Vagina (tissue), 2 donors: ENCODE measurements at regions not wholly inside any gene's neighbourhood (a gene's known extent, or its start where the extent isn't known, plus 50 kb on each side); places are given as distances from the start of the nearest gene placed in this dataset.

Experiments used
- POLR2A ChIP-seq, 2 donors: fragments of 450-650 bp; IDR thresholded peaks; one replicate each; pipeline ENCODE4 v1.6.1; 2017; ENCODE audit warnings: antibody characterized with exemption in 2 of 2, mild to moderate bottlenecking in 2 of 2, moderate library complexity in 2 of 2
- POLR2AphosphoS5 ChIP-seq, 2 donors: sonication (generic); formaldehyde crosslinking; IDR thresholded peaks; one replicate each; pipeline ENCODE4 v1.9.0; 2017; ENCODE audit warnings: antibody characterized with exemption in 2 of 2, mild to moderate bottlenecking in 2 of 2, low read depth in 1 of 2; ENCODE audit not compliant: insufficient read depth in 1 of 2
- TF ChIP-seq, protein P1 (sequence below), 3 experiments: fragments of 450-650 bp in 2 of 3; fragments of 200-600 bp in 1 of 3; sonication (generic) in 1 of 3; IDR thresholded peaks; one replicate each; pipeline ENCODE4 v1.5.1; 2017 to 2019; ENCODE audit warnings: antibody characterized with exemption in 3 of 3, mild to moderate bottlenecking in 2 of 3, moderate library complexity in 2 of 3

DNA sequence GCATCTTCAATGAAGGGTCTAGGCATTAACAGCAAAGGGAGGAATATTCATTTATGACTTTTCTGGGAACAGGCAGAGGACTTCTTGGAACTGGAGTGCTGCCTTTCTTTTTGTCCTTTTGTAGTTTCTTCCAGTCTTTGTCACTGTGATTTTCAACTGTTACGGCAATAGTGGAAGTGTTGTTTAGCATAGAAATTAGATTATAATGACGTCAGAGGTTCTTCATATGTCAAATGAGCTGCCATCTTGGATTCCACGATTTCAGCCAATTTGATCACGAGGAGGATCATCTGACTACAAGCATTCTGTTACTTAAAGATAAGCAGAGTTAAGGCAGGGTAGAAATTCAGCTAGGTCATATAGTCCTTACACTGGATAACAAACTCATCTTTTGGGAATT lies 239.0 kb downstream of the NEBL start:
- TF ChIP-seq, protein P1, sequence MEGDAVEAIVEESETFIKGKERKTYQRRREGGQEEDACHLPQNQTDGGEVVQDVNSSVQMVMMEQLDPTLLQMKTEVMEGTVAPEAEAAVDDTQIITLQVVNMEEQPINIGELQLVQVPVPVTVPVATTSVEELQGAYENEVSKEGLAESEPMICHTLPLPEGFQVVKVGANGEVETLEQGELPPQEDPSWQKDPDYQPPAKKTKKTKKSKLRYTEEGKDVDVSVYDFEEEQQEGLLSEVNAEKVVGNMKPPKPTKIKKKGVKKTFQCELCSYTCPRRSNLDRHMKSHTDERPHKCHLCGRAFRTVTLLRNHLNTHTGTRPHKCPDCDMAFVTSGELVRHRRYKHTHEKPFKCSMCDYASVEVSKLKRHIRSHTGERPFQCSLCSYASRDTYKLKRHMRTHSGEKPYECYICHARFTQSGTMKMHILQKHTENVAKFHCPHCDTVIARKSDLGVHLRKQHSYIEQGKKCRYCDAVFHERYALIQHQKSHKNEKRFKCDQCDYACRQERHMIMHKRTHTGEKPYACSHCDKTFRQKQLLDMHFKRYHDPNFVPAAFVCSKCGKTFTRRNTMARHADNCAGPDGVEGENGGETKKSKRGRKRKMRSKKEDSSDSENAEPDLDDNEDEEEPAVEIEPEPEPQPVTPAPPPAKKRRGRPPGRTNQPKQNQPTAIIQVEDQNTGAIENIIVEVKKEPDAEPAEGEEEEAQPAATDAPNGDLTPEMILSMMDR (IDR thresholded peaks at IDR 0.05): no peak
- TF ChIP-seq POLR2A (IDR thresholded peaks at IDR 0.05): no peak
- TF ChIP-seq POLR2AphosphoS5 (IDR thresholded peaks at IDR 0.05; ENCODE audit: insufficient read depth in 1 of 2, low read depth in 1 of 2): no peak
